ENCODE measurements at regions not wholly inside any gene's neighbourhood (a gene's known extent, or its start where the extent isn't known, plus 50 kb on each side); places are given as distances from the start of the nearest gene placed in this dataset.

GRCh38 chr15:60095711-60096110 lies 91.6 kb downstream of the FOXB1 start:
- no peak overlapping the region for H3K4me3 ChIP-seq (ENCODE audit: low read depth, low read length)
- TF ChIP-seq CTCF (IDR thresholded peaks at IDR 0.05; ENCODE audit: low read depth, low read length) = no peak

- no peak overlapping the region for H3K4me3 ChIP-seq (ENCODE audit: low read depth, low read length)
- TF ChIP-seq CTCF (IDR thresholded peaks at IDR 0.05; ENCODE audit: low read depth, low read length) = no peak
These were observed 92.0 kb downstream of the FOXB1 start for GRCh38 chr15:60096157-60096556.

- no peak for TF ChIP-seq CTCF (IDR thresholded peaks at IDR 0.05; ENCODE audit: low read depth, low read length)
- no peak overlapping the region for H3K4me3 ChIP-seq (ENCODE audit: low read depth, low read length)
These were observed 97.3 kb downstream of the FOXB1 start for GRCh38 chr15:60101416-60101815.

- H3K4me3 ChIP-seq (ENCODE audit: low read depth, low read length) = no peak overlapping the region
- TF ChIP-seq CTCF (IDR thresholded peaks at IDR 0.05; ENCODE audit: low read depth, low read length) = no peak
These were observed 98.6 kb downstream of the FOXB1 start for GRCh38 chr15:60102748-60103147.

GRCh38 chr15:60110909-60111308 lies 106.8 kb downstream of the FOXB1 start:
- no peak for TF ChIP-seq CTCF (IDR thresholded peaks at IDR 0.05; ENCODE audit: low read depth, low read length)
- no peak overlapping the region for H3K4me3 ChIP-seq (ENCODE audit: low read depth, low read length)

GRCh38 chr15:60115579-60116380 lies 111.7 kb downstream of the FOXB1 start:
- no peak overlapping the region for H3K4me3 ChIP-seq (ENCODE audit: low read depth, low read length)
- no peak for TF ChIP-seq CTCF (IDR thresholded peaks at IDR 0.05; ENCODE audit: low read depth, low read length)

GRCh38 chr15:60116456-60117089 lies 112.5 kb downstream of the FOXB1 start:
- no peak overlapping the region for H3K4me3 ChIP-seq (ENCODE audit: low read depth, low read length)
- no peak for TF ChIP-seq CTCF (IDR thresholded peaks at IDR 0.05; ENCODE audit: low read depth, low read length)
